OCI-LY7 (cell line): ENCODE measurements at regions not wholly inside any gene's neighbourhood (a gene's known extent, or its start where the extent isn't known, plus 50 kb on each side); places are given as distances from the start of the nearest gene placed in this dataset.

Experiments used
- EZH2phosphoT487 ChIP-seq: fragments of 200-600 bp; sonication (generic); IDR thresholded peaks from 2 replicates; pipeline ENCODE4 v1.6.1; 2018; ENCODE audit warnings: low read depth, borderline replicate concordance, mild to moderate bottlenecking, mixed run types, antibody characterized with exemption, low read length, moderate library complexity, mixed read lengths
- TF ChIP-seq, protein P1 (sequence below): fragments of 200-600 bp; sonication (generic); conservative IDR thresholded peaks from 2 replicates; pipeline ENCODE4 v1.5.1; 2014; ENCODE audit warnings: mild to moderate bottlenecking, antibody characterized with exemption, low read length, moderate library complexity, mixed read lengths

GRCh38 chr10:83995738-83996331 lies 143.5 kb upstream of the GHITM start:
- TF ChIP-seq, protein P1, sequence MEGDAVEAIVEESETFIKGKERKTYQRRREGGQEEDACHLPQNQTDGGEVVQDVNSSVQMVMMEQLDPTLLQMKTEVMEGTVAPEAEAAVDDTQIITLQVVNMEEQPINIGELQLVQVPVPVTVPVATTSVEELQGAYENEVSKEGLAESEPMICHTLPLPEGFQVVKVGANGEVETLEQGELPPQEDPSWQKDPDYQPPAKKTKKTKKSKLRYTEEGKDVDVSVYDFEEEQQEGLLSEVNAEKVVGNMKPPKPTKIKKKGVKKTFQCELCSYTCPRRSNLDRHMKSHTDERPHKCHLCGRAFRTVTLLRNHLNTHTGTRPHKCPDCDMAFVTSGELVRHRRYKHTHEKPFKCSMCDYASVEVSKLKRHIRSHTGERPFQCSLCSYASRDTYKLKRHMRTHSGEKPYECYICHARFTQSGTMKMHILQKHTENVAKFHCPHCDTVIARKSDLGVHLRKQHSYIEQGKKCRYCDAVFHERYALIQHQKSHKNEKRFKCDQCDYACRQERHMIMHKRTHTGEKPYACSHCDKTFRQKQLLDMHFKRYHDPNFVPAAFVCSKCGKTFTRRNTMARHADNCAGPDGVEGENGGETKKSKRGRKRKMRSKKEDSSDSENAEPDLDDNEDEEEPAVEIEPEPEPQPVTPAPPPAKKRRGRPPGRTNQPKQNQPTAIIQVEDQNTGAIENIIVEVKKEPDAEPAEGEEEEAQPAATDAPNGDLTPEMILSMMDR, result no peak
- TF ChIP-seq EZH2phosphoT487, result no peak
